ENCODE measurements at regions not wholly inside any gene's neighbourhood (a gene's known extent, or its start where the extent isn't known, plus 50 kb on each side); places are given as distances from the start of the nearest gene placed in this dataset.

GRCh38 chr15:81758818-81759284 lies 287.0 kb downstream of the MEX3B start:
- TF ChIP-seq CTCF (conservative IDR thresholded peaks at IDR 0.05): no peak
- H2AK5ac ChIP-seq (ENCODE audit: insufficient read length, low read length): no peak overlapping the region
- H4K8ac ChIP-seq (replicated peaks; ENCODE audit: insufficient read length, low read depth, low read length): no peak overlapping the region
- peaks cover 4 to 16% (median 4%) of the 10 kb centered on the region in 3 experiments; a peak in 6 of 7 replicates for H3K36me3 Mint-ChIP-seq (ENCODE audit: insufficient read depth in 1 of 3, low read depth in 3 of 3)
- H3K18ac ChIP-seq (ENCODE audit: insufficient read length, low read depth, low read length): no peak overlapping the region
- H4K20me1 ChIP-seq (ENCODE audit: control insufficient read depth, insufficient read depth, insufficient read length): no peaks in the 10 kb centered on the region
- no peak overlapping the region for H2BK120ac ChIP-seq (ENCODE audit: low read depth, low read length, poor library complexity, severe bottlenecking)
- H3K23me2 ChIP-seq (ENCODE audit: insufficient read length, low read depth, low read length, poor library complexity, severe bottlenecking): no peaks in the 10 kb centered on the region
- H3K4me3 Mint-ChIP-seq: no peak overlapping the region
- no peak overlapping the region for H3K4me2 ChIP-seq (ENCODE audit: insufficient read depth, insufficient read length, low read length)
- no CpG with 5 or more reads among the region's 2 CpGs for WGBS (ENCODE audit: extremely low coverage, insufficient read length, low lambda C conversion rate)
- no peak overlapping the region for H4K91ac ChIP-seq (ENCODE audit: insufficient read length, low read depth, low read length)
- H2BK20ac ChIP-seq (ENCODE audit: low read depth, low read length, poor library complexity, severe bottlenecking): no peak overlapping the region
- no peak overlapping the region for H4K5ac ChIP-seq (ENCODE audit: insufficient read length, low read depth, low read length)
- H3K27ac Mint-ChIP-seq: no peak overlapping the region
- no peak overlapping the region for H2AFZ ChIP-seq (ENCODE audit: low read length)
- no peak overlapping the region for H2BK12ac ChIP-seq (ENCODE audit: insufficient read length, low read depth, low read length)
- H2BK5ac ChIP-seq (ENCODE audit: insufficient read length, low read length): no peak overlapping the region
- no peak overlapping the region for H3K27ac ChIP-seq (ENCODE audit: insufficient read length, low read depth, low read length)
- no peak overlapping the region for H3K56ac ChIP-seq (ENCODE audit: insufficient read length, low read depth, low read length)
- no peak overlapping the region for H3K9ac ChIP-seq (ENCODE audit: extremely low read depth, insufficient read length, low read length)
- H3K79me1 ChIP-seq (ENCODE audit: insufficient read depth, low read depth, low read length, poor library complexity, severe bottlenecking): no peaks in the 10 kb centered on the region
- no peak overlapping the region for H3K23ac ChIP-seq (ENCODE audit: insufficient read length, low read depth, low read length)
- no peak overlapping the region for H3K4ac ChIP-seq (ENCODE audit: low read depth, low read length)
- no peaks in the 10 kb centered on the region for H3K79me2 ChIP-seq (ENCODE audit: insufficient read depth, low read length)
- no peak overlapping the region for H3T11ph ChIP-seq (ENCODE audit: low read length)
- H3K27me3 Mint-ChIP-seq (ENCODE audit: low read depth): no peaks in the 10 kb centered on the region
- H2BK15ac ChIP-seq (ENCODE audit: low read depth, low read length): no peak overlapping the region
- peaks cover 2 to 5% of the 10 kb centered on the region in 2 experiments; a peak in 2 of 5 replicates for H3K9me3 Mint-ChIP-seq
- H3K27me3 ChIP-seq (ENCODE audit: insufficient read depth, low read length): no peaks in the 10 kb centered on the region
- no peaks in the 10 kb centered on the region for H3K9me3 ChIP-seq (ENCODE audit: control insufficient read depth, low read depth, low read length)
- no peak for DNase-seq
- peaks cover 7% of the 10 kb centered on the region for H3K4me1 ChIP-seq (ENCODE audit: insufficient read depth, low read length)
- peaks cover 21 to 30% of the 10 kb centered on the region in 2 experiments for H3K4me1 Mint-ChIP-seq
- no peak overlapping the region for H3K14ac ChIP-seq (ENCODE audit: insufficient read depth, low read length)

Measured in H9 (cell line).